GM19397 (cell line): ENCODE measurements at regions not wholly inside any gene's neighbourhood (a gene's known extent, or its start where the extent isn't known, plus 50 kb on each side); places are given as distances from the start of the nearest gene placed in this dataset.

Experiments used
- ATAC-seq: cut with Tn5 transposase; IDR thresholded peaks from one replicate; pipeline ENCODE4 v1.9.1; 2021; ENCODE audit warnings: mild to moderate bottlenecking, moderate library complexity; ENCODE audit not compliant: unreplicated experiment

- no peak for ATAC-seq
Measured at GRCh38 chr1:55418208-55419000, 203.2 kb upstream of the USP24 start.

GRCh38 chr1:55416164-55416842 lies 201.1 kb upstream of the USP24 start:
- no peak for ATAC-seq

- ATAC-seq = no peak
Measured at GRCh38 chr1:55413286-55413685, 198.1 kb upstream of the USP24 start.

- ATAC-seq = no peak
Measured at GRCh38 chr1:55412060-55412459, 196.9 kb upstream of the USP24 start.

GRCh38 chr1:55402671-55403464 lies 187.7 kb upstream of the USP24 start:
- no peak for ATAC-seq

GRCh38 chr1:55402142-55402541 lies 187.0 kb upstream of the USP24 start:
- no peak for ATAC-seq

GRCh38 chr1:55400508-55400907 lies 185.3 kb upstream of the USP24 start:
- ATAC-seq = no peak

- ATAC-seq = no peak
Measured at GRCh38 chr1:55399346-55399745, 184.2 kb upstream of the USP24 start.

GRCh38 chr1:55396381-55396891 lies 181.3 kb upstream of the USP24 start:
- no peak for ATAC-seq

GRCh38 chr1:55388960-55389359 lies 173.8 kb upstream of the USP24 start:
- no peak for ATAC-seq

GRCh38 chr1:55387145-55387544 lies 172.0 kb upstream of the USP24 start:
- ATAC-seq = no peak

- no peak for ATAC-seq
Measured at GRCh38 chr1:55386456-55386855, 171.3 kb upstream of the USP24 start.

GRCh38 chr1:55385402-55386018 lies 170.3 kb upstream of the USP24 start:
- ATAC-seq = no peak

GRCh38 chr1:55384637-55385036 lies 169.5 kb upstream of the USP24 start:
- ATAC-seq = no peak

- no peak for ATAC-seq
Measured at GRCh38 chr1:55382806-55383305, 167.7 kb upstream of the USP24 start.

GRCh38 chr1:55381983-55382382 lies 166.8 kb upstream of the USP24 start:
- no peak for ATAC-seq

GRCh38 chr1:55381491-55381890 lies 166.3 kb upstream of the USP24 start:
- ATAC-seq = no peak

- no peak for ATAC-seq
Measured at GRCh38 chr1:55380355-55380970, 165.3 kb upstream of the USP24 start.

- ATAC-seq = no peak
Measured at GRCh38 chr1:55378582-55378981, 163.4 kb upstream of the USP24 start.

GRCh38 chr1:55376897-55377296 lies 161.7 kb upstream of the USP24 start:
- ATAC-seq = no peak
